Activated naive CD4-positive, alpha-beta T cell treated with anti-CD3 and anti-CD28 coated beads, Interleukin-2, amount 50 U/mL, for 72 hours (primary cell): ENCODE measurements at regions not wholly inside any gene's neighbourhood (a gene's known extent, or its start where the extent isn't known, plus 50 kb on each side); places are given as distances from the start of the nearest gene placed in this dataset.

Source experiments
- ATAC-seq, 2 donors: fragments of 150-1000 bp; cut with Tn5 transposase; 2 replicates each; pipeline ENCODE4 v1.10.0; 2021; ENCODE audit warnings: mild to moderate bottlenecking in 2 of 2, moderate library complexity in 2 of 2
- DNase-seq, 2 donors: peaks; one replicate each; pipeline ENCODE4 v3.0.0; 2021 to 2022; ENCODE audit warnings: low spot score in 2 of 2
- H3K27ac Mint-ChIP-seq, 2 donors: one replicate each; pipeline ENCODE4 v1.8.0; 2022; ENCODE audit warnings: mild to moderate bottlenecking in 2 of 2, mixed read lengths in 2 of 2
- H3K36me3 Mint-ChIP-seq, 2 donors: one replicate each; pipeline ENCODE4 v1.8.0; 2022; ENCODE audit warnings: mixed read lengths in 2 of 2
- H3K9me3 Mint-ChIP-seq, 2 donors: one replicate each; pipeline ENCODE4 v1.8.0; 2022; ENCODE audit warnings: mixed read lengths in 2 of 2

DNA sequence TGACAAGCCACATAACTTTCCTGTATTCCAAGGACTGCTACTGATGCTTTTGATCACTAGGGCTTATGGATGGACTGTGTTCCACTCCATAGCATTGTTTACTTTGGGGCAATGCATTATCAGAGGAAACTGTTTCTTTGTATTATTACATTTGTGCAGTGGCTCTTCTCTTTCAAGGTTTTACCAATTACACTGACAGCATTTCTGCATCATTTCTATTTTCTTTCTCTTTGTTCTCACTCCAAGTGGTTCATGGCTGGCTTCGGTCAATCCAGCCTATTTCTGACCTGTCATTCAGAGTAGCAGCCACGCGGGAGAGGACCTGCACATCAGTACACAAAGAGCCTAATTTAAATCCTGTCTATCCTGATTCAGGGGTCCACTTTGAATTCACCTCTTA is 711.0 kb downstream of the TLE4 start:
- ATAC-seq = no peak
- no peak overlapping the region for H3K27ac Mint-ChIP-seq
- DNase-seq = no peak
- H3K9me3 Mint-ChIP-seq = no peaks in the 10 kb centered on the region
- H3K36me3 Mint-ChIP-seq = no peaks in the 10 kb centered on the region

DNA sequence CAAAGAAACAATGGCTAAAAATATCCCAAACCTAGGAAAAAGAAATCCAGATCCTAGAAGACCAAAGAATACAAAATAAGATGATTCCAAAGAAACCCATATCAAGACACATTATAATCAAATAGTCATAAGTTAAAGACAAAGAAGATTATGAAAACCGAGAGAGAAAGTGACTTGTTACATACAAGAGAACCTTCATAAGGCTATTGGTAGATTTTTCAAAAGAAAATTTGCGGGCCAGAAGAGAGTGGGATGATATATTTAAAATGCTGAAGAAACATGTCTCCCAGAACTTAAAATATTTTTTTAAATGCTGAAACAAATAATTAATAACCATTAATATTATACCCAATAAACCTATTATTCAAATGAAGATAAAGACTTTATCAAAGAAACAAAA is 687.3 kb downstream of the TLE4 start:
- ATAC-seq (no peak), DNase-seq (no peak)
- Mint-ChIP-seq H3K9me3 (peaks cover 29 to 30% of the 10 kb centered on the region in 2 donors), H3K27ac (no peak overlapping the region), H3K36me3 (peaks cover 4 to 5% of the 10 kb centered on the region in 2 donors)

DNA sequence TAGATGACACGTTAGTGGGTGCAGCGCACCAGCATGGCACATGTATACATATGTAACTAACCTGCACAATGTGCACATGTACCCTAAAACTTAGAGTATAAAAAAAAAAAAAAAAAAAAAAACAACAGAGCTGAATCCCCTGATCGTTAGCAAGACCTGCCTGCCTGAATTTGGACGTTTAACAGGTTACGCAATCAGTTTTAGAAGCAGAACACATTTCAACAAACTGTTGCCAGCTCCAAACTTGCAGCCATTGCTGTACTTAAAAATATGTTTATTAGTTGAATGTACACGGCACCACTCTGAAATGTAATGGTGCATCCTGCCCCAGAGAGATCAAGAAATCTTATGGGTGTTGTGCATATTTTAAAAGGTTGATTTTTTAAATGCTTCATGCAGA is 680.0 kb downstream of the TLE4 start:
- peaks cover 0 to 4% of the 10 kb centered on the region in 2 donors for H3K36me3 Mint-ChIP-seq

DNA sequence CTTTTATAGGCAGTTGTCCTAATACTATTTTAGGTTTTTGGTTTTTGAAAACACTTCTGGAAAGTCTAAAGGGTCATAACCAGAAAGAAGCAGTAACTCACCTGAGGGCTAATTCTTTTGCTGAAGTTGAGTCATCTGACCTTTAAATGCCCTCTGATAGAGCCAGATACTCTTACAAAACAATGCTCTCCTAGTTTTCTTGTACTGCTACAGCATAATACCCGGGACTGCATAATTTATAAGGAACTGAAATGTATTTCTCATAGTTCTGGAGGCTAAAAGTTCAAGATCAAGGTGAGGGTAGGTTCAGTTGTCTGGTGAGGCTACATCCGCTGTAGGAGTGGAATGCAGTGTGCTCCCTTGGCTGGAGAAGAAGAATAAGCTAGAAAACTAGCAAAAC is 670.3 kb downstream of the TLE4 start:
- ATAC-seq (no peak), DNase-seq (no peak)
- H3K9me3 Mint-ChIP-seq = no peaks in the 10 kb centered on the region
- no peaks in the 10 kb centered on the region for H3K36me3 Mint-ChIP-seq
- no peak overlapping the region for H3K27ac Mint-ChIP-seq

More for the DNA sequence above, 680.0 kb downstream of the TLE4 start:
- ATAC-seq (no peak), DNase-seq (no peak)
- Mint-ChIP-seq H3K9me3 (peaks cover 4 to 7% of the 10 kb centered on the region in 2 donors), H3K27ac (no peak overlapping the region)

DNA sequence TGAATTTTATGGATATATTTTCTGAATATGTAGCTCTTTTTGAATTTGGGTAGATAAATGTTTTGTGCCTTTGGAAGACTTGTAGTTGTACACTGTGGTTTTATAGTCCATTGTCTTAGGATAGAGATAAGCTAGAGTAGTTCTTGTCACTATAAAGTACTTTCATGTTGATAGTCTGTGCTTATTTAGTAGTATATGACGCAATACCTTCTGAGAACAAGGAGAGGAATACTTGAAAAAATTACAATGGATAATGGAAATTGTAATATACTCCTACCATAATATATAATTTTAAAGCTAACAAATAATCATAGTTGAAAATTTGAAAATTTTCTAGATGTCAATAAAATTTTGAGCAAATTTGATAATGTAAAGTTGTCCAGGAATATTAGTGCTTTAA is 664.0 kb downstream of the TLE4 start:
- peaks cover 0 to 9% of the 10 kb centered on the region in 2 donors for H3K36me3 Mint-ChIP-seq
- peaks cover 4 to 6% of the 10 kb centered on the region in 2 donors for H3K9me3 Mint-ChIP-seq
- DNase-seq (no peak), ATAC-seq (no peak)
- no peak overlapping the region for H3K27ac Mint-ChIP-seq

DNA sequence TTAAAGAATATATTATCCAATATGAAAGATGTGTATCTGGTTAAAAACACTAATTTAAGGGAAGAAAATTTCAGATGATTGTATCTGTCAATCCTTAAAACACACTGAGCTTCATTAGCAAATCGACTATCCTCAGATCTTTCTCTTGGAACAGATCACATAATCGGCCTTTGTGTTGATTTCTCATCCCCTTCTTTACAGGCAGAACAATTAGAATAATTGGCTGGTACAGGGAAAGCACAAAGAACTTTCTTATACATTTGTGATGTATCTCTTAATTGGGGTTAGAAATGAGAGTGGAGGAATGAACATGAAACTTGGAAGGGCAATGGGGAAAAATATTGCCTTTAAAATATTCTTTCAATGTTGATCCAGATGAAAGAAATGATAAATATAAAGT is 662.1 kb downstream of the TLE4 start:
- peaks cover 4 to 8% of the 10 kb centered on the region in 2 donors for H3K9me3 Mint-ChIP-seq
- peaks cover 0 to 9% of the 10 kb centered on the region in 2 donors for H3K36me3 Mint-ChIP-seq
- no peak overlapping the region for H3K27ac Mint-ChIP-seq

DNA sequence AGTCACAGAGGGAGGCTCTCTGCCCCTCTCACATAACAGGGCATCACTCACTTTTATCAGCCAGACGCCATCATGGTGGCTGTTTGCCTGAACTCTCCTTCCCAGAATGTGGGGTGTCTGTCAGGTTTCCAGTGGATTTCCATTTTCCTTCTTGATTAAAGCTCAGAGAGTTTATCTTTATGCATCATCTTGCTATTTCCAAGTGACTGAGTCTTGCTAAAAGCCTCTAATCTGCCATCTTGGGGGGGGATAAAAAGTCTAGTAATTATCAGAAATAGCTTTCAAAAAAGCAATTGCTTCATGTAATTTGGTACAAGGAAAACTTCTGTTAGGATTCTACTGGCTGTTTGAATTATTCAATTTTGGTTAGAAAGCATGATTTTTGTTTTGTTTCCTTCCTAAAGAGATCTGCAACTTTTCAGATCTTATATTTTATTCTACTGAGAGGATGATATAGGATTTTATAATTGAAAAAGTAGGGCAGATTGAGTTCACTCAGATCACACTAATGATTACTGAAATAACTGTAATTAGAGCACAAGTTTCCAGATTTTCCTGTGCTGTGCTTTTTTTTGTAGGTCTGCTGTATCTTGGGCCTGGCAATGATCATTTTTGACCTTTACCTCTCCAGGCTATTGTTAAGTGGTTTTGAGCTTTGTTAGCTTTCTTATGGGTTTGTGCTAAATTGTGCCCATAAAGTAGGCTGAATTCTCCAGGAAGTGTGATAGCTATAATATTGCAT is 661.5 kb downstream of the TLE4 start:
- peaks cover 4 to 8% of the 10 kb centered on the region in 2 donors for H3K9me3 Mint-ChIP-seq

More for the DNA sequence above, 662.1 kb downstream of the TLE4 start:
- DNase-seq = no peak
- no peak for ATAC-seq

DNA sequence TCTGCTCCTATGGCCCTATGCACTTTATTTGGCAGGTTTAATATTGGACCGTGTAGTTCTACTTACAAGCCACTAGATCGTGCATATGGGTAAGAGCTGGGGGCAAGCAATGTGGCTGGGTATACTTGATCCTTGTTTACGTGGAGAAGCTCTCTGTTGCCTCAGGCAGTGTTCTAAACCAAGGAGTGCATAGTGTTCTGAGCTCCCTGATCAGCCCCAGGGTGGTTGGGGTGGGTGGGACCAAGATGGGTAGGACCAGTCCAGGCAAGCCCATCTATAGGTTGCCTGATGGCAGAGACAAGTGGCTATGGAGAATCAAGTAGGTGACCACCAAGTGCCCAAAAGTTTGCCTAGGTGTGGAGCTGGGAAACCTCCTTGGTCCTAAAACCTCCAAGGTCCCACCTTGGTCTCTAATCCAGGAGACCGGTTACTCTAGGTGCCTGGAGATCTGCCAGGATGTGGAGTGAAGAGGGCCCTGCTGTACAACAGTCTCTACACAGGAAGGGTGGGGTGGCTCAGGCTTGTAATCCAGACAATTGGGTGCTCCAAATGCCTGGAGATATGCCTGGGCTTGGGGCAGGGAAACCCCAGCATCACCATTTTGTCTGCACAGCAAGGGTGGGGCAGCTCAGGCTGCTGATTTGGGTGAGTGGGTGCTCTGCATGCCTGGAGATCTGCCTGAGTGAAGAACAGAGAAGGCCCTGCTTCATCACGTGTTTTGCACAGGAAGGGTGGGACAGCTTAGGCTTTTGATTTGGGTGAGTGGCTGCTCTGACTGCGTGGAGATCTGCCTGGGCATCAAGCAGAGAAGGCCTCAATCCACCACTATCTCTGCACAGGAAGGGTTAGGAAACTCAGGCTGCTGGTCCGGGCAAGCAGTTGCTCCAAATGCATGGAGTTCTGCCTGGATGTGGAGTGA is 659.8 kb downstream of the TLE4 start:
- DNase-seq (no peak), ATAC-seq (no peak)
- Mint-ChIP-seq H3K36me3 (peaks cover 0 to 9% of the 10 kb centered on the region in 2 donors), H3K9me3 (peaks cover 4 to 8% of the 10 kb centered on the region in 2 donors), H3K27ac (no peak overlapping the region)

More for the DNA sequence above, 661.5 kb downstream of the TLE4 start:
- DNase-seq (no peak), ATAC-seq (no peak)
- Mint-ChIP-seq H3K27ac (no peak overlapping the region), H3K36me3 (peaks cover 0 to 9% of the 10 kb centered on the region in 2 donors)

DNA sequence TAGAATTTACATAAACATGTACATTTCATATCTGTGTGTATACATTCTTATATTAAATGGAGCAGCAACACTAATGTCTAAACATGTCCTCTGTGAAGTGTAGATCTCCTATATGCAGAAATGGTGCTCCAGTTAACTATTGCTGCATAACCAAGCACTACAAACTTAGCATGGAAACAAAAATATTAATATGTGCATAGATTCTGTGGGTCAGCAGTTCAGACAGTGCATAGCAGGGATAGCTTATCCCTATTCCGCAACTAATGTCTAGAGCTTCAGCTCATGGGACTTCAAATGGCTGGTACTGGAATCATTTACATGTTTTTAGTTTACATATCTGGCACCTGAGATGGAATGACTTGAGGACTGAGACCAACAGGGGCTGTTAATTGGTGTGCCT is 652.1 kb downstream of the TLE4 start:
- ATAC-seq (no peak), DNase-seq (no peak)
- Mint-ChIP-seq H3K9me3 (peaks cover 3 to 4% of the 10 kb centered on the region in 2 donors), H3K27ac (no peak overlapping the region), H3K36me3 (no peaks in the 10 kb centered on the region)

DNA sequence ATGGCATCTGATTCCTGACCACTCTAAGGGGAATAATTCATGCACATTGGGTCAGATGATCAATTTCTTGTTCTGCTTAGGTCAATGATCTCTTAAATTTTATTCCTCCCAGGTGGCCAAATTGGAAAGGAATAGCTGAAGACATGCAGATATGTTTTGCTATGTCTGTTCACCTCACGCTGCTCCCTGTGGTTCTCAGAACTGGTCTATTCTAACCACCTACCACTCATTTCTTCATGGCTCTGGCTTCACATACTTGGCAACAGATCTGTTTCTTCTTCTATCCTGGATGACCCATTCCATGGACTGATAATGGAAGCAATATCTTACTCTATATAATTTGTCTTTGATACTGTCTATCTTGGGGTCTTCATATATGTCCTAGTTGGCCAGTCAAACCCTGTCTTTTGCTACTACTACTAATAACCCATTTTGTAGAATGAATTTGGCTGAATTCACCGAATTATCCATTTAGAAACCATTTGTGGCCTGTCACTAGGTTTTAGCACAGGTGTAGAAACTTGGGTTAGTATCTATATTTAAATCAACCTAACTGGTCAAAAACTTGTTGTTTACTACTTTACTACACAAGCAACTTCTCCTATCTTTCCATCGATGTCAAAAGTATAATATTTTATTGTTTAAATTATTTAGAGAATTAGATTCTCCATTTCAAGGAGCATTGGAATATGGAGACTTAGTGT is 650.9 kb downstream of the TLE4 start:
- H3K36me3 Mint-ChIP-seq = no peaks in the 10 kb centered on the region
- peaks cover 3 to 4% of the 10 kb centered on the region in 2 donors for H3K9me3 Mint-ChIP-seq
- no peak overlapping the region for H3K27ac Mint-ChIP-seq
- DNase-seq = no peak
- no peak for ATAC-seq

DNA sequence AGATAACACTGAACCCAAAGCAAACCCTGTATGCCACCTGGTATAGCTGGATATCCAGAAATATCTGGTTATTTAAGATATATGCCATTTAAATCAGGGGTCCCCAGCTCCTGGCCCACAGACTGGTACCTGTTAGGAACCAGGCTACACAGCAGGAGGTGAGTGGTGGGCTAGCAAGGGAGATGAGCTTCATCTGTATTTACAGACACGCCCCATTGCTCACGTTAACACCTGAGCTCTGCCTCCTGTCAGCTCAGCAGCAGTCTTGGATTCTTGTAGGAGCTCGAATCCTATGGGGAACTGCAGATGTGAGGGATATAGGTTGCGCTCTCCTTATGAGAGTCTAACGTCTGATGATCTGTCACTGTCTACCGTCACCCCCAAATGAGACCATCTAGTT is 646.6 kb downstream of the TLE4 start:
- DNase-seq (no peak), ATAC-seq (no peak)
- Mint-ChIP-seq H3K9me3 (peaks cover 0 to 3% of the 10 kb centered on the region in 2 donors), H3K36me3 (no peaks in the 10 kb centered on the region), H3K27ac (no peak overlapping the region)

DNA sequence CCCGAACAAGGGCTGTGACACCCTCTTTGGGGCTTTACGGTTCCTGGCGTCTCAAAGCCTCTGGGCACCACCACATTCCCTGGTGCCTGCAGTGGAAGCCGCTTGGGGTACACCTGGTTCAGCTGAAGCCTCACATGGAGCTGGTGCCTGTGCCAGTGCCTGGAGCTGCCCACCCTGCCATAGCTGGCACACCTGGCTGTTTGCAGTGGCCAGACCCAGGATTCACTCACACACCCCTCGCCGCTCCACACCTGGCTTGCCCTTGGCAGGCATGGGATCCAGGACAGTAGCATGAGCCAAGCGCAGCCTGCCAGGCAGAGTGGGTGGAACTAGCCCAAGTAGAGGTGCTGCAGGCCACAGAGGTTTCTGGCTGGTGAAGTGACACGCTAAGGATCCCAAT is 641.8 kb downstream of the TLE4 start:
- no peak for ATAC-seq
- Mint-ChIP-seq H3K9me3 (peaks cover 10 to 15% of the 10 kb centered on the region in 2 donors), H3K27ac (no peak overlapping the region), H3K36me3 (peaks cover 0 to 10% of the 10 kb centered on the region in 2 donors)
- DNase-seq = no peak

DNA sequence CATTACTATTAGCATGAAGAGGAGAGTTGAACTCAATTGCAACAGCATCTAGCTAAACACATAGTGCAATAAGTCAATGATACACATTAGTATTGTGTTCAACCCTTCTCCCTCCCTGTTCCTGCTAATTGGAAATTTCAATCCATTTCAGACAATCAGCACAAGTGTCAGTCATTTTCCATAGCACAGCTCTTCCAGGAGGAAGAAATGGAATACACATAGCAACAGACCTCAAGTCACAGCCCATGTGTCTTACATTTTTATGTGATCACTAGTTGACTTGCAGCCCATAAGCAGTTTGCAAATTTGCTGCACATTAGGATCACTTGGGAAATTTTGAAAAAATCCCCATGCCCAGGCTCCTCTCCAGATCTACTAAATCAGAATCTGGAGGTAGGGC is 636.9 kb downstream of the TLE4 start:
- Mint-ChIP-seq H3K36me3 (peaks cover 0 to 10% of the 10 kb centered on the region in 2 donors), H3K9me3 (peaks cover 10 to 18% of the 10 kb centered on the region in 2 donors), H3K27ac (no peak overlapping the region)
- ATAC-seq (no peak), DNase-seq (no peak)

DNA sequence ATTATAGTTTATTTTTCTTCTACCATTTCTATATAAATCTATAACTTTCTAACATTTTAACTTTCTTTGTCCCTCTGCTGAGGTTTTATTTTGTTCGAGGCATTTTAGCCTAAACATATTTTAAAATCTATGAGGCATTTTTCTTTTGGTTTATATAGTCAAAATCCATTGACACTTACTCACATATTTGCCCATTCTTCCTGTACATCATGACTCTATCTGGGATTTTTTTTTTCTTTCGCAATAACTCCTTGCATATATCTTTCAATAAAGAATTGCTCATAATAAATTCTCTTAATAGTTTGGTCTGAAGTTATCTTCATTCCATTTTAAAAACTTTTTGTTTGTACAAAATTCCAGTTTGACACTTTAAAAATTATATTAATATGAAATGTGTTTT is 632.3 kb downstream of the TLE4 start:
- H3K27ac Mint-ChIP-seq = no peak overlapping the region
- no peak for ATAC-seq
- DNase-seq = no peak
- H3K36me3 Mint-ChIP-seq = no peaks in the 10 kb centered on the region
- H3K9me3 Mint-ChIP-seq = peaks cover 0 to 3% of the 10 kb centered on the region in 2 donors

DNA sequence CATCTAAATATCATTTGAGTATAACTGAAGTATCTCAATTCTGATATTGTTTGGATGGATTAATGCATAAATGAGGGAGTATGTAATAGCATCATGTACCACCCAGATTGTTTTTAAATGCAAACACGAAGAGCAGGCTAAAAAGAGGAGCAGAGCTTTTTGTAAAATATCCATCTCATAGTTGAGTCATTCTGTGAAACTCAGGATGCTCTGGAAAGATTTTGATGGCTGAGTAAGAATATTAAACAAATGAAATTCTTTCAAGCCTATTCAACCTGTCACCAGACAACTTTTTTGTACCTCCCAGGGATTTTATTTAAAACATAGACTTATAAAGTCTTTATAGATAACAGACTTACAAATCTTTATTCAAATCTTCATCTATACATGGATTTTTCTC is 625.9 kb downstream of the TLE4 start:
- ATAC-seq = no peak
- no peaks in the 10 kb centered on the region for H3K9me3 Mint-ChIP-seq
- no peak overlapping the region for H3K27ac Mint-ChIP-seq

DNA sequence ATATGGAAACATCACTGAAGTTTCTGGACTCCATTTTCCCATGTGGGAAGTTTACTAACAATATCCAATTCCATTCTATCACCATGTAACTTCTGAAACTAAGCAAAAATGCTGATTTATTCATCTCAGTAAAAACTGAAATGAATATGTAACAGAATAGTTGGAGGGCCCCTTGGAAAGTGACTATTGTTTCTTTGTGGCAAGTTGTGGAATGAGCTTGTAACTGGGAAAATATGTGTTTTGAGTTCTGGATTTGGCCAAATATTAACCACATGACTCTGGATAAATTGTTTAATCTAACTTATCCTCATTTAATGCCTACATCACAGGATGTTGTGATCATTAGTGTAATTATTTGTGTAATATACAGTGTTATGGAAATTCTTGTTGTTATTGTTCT is 619.3 kb downstream of the TLE4 start:
- H3K27ac Mint-ChIP-seq = no peak overlapping the region
- DNase-seq (no peak), ATAC-seq (no peak)
- H3K36me3 Mint-ChIP-seq = no peaks in the 10 kb centered on the region
- H3K9me3 Mint-ChIP-seq = no peaks in the 10 kb centered on the region

More for the DNA sequence above, 625.9 kb downstream of the TLE4 start:
- no peaks in the 10 kb centered on the region for H3K36me3 Mint-ChIP-seq
- DNase-seq = no peak

DNA sequence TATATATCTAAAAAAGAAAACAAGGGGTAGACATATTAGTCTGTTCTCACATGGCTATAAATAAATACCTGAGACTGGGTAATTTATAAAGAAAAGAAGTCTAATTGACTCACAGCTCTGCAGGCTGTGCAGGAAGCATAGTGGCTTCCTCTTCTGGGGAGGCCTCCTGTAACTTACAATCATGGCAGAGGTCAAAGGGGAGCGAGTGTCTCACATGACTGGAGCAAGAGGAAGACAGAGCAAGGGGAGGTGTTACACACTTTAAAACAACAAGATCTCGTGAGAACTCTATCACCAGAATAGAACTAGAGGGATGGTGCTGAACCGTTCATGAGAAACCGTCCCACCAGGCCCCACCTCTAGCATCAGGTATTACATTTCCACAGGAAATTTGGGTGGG is 616.8 kb downstream of the TLE4 start:
- ATAC-seq (no peak), DNase-seq (no peak)
- H3K27ac Mint-ChIP-seq = no peak overlapping the region

More for the DNA sequence above, 616.8 kb downstream of the TLE4 start:
- Mint-ChIP-seq H3K9me3 (peaks cover 0 to 3% of the 10 kb centered on the region in 2 donors), H3K36me3 (no peaks in the 10 kb centered on the region)
